Activated B cell treated with CpG ODN at 0.5 μM for 24 hours (primary cell): ENCODE measurements at regions not wholly inside any gene's neighbourhood (a gene's known extent, or its start where the extent isn't known, plus 50 kb on each side); places are given as distances from the start of the nearest gene placed in this dataset.

Source experiments
- ATAC-seq: fragments of 200-7000 bp; cut with Tn5 transposase; one replicate; pipeline ENCODE4 v1.10.0; 2021; ENCODE audit warnings: low read depth, mild to moderate bottlenecking, moderate library complexity
- CTCF ChIA-PET: fragments of 350-600 bp; sonication (Branson Sonifier 250); formaldehyde crosslinking; loops from one replicate; lab custom pipeline; 2021; ENCODE audit warnings: antibody characterized with exemption; lab: Charles Lee
- POLR2A ChIA-PET: fragments of 350-600 bp; sonication (Branson Sonifier 250); formaldehyde crosslinking; loops from one replicate; lab custom pipeline; 2021; ENCODE audit warnings: antibody characterized with exemption; lab: Charles Lee
- DNase-seq: peaks from one replicate; pipeline ENCODE4 v3.0.0; 2022
- H3K27ac Mint-ChIP-seq: one replicate; pipeline ENCODE4 v1.8.0; 2020; ENCODE audit warnings: mixed read lengths
- H3K27me3 Mint-ChIP-seq: one replicate; pipeline ENCODE4 v1.8.0; 2021; ENCODE audit warnings: mixed read lengths
- H3K36me3 Mint-ChIP-seq: one replicate; pipeline ENCODE4 v1.8.0; 2021; ENCODE audit warnings: low read depth, mixed read lengths
- H3K4me1 Mint-ChIP-seq: one replicate; pipeline ENCODE4 v1.8.0; 2021; ENCODE audit warnings: mixed read lengths
- H3K4me3 Mint-ChIP-seq: one replicate; pipeline ENCODE4 v1.8.0; 2020; ENCODE audit warnings: mild to moderate bottlenecking, mixed read lengths
- H3K9me3 Mint-ChIP-seq: one replicate; pipeline ENCODE4 v1.8.0; 2020; ENCODE audit warnings: mixed read lengths
- intact Hi-C: fragments of 100-400 bp; cut with micrococcal nuclease; formaldehyde crosslinking; loops from one replicate; pipeline ENCODE4 v1.15.1; 2024
- TF ChIP-seq, protein P1 (sequence below): fragments of 200-600 bp; IDR thresholded peaks from one replicate; pipeline ENCODE4 v1.8.0; 2022; ENCODE audit warnings: antibody characterized with exemption, mild to moderate bottlenecking

DNA sequence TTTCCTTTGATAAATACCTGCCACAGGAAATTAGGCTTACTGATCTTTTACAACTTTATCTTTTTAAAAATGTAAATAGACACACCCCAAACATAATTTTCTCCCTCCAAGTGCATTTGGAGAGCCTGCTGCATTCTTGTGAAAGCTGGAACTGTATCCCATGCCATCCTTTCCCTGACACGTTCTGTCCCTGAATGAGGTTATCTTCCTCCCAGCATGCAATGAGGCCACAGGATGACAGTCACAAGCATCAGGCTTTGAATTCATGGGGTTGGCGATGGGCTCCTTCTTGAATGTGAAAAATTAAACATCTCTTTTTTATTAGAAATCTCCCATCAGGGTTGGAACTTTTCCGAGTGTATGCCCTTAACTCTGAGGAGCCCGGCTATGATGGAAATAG, 77.8 kb downstream of the CTAGE1 start:
- intact Hi-C loops = no loop called here

DNA sequence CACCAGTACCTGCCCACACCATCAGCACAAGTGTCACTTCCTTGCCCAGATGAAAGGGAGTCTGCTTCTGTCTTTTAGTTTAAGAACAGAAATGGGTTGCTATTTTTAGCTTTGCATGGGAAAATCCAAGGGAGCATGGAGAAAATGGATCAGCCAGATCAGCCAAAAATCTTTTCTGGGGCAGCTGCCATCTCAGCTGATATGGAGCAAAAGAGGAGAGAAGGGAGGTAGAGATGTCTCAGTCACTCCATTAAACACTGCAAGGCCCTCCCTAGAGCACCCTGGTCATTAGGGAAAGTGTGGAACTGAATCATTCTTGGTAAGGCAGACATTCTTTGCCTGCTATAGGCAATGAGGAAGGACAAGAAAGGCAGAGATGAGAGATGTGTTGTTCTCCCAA, 79.9 kb downstream of the CTAGE1 start:
- ChIA-PET POLR2A (no interaction called here), CTCF (no interaction called here)
- Mint-ChIP-seq H3K27ac (no peak overlapping the region), H3K4me1 (no peaks in the 10 kb centered on the region), H3K4me3 (no peak overlapping the region), H3K9me3 (no peaks in the 10 kb centered on the region), H3K27me3 (no peaks in the 10 kb centered on the region), H3K36me3 (no peaks in the 10 kb centered on the region)
- no peak for ATAC-seq
- no peak for DNase-seq
- TF ChIP-seq, protein P1, sequence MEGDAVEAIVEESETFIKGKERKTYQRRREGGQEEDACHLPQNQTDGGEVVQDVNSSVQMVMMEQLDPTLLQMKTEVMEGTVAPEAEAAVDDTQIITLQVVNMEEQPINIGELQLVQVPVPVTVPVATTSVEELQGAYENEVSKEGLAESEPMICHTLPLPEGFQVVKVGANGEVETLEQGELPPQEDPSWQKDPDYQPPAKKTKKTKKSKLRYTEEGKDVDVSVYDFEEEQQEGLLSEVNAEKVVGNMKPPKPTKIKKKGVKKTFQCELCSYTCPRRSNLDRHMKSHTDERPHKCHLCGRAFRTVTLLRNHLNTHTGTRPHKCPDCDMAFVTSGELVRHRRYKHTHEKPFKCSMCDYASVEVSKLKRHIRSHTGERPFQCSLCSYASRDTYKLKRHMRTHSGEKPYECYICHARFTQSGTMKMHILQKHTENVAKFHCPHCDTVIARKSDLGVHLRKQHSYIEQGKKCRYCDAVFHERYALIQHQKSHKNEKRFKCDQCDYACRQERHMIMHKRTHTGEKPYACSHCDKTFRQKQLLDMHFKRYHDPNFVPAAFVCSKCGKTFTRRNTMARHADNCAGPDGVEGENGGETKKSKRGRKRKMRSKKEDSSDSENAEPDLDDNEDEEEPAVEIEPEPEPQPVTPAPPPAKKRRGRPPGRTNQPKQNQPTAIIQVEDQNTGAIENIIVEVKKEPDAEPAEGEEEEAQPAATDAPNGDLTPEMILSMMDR = no peak
- intact Hi-C loops = no loop called here

More for the DNA sequence above, 77.8 kb downstream of the CTAGE1 start:
- DNase-seq (no peak), ATAC-seq (no peak)
- TF ChIP-seq, protein P1 = no peak
- Mint-ChIP-seq H3K27me3 (peaks cover 2% of the 10 kb centered on the region), H3K4me3 (no peak overlapping the region), H3K36me3 (no peaks in the 10 kb centered on the region), H3K27ac (no peak overlapping the region), H3K4me1 (no peaks in the 10 kb centered on the region), H3K9me3 (no peaks in the 10 kb centered on the region)
- ChIA-PET POLR2A (no interaction called here), CTCF (no interaction called here)

DNA sequence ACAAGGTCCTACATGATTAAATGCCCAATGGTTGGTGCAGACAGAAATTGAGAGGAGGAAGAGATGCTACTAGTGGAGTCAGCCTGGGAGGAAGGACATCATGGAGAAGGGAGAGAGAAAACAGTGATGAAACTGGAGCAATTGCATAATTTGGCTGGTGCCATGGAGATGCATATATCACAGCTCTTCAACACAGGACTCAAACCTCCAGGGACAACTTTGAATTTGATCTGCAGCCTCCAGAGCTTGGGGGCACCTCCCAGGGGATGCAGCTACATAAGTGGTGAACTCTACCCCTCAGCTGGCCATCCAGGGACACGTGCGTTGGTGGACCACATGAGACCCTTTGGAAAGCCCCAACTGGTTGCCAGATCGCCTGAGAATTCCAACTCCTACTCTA, 80.4 kb downstream of the CTAGE1 start:
- no peak for ATAC-seq
- intact Hi-C loops = no loop called here
- ChIA-PET POLR2A (no interaction called here), CTCF (no interaction called here)
- no peaks in the 10 kb centered on the region for H3K36me3 Mint-ChIP-seq
- H3K4me3 Mint-ChIP-seq = no peak overlapping the region
- no peaks in the 10 kb centered on the region for H3K4me1 Mint-ChIP-seq
- H3K27me3 Mint-ChIP-seq = no peaks in the 10 kb centered on the region
- no peak overlapping the region for H3K27ac Mint-ChIP-seq
- DNase-seq = no peak
- TF ChIP-seq, protein P1 = no peak
- H3K9me3 Mint-ChIP-seq = no peaks in the 10 kb centered on the region

DNA sequence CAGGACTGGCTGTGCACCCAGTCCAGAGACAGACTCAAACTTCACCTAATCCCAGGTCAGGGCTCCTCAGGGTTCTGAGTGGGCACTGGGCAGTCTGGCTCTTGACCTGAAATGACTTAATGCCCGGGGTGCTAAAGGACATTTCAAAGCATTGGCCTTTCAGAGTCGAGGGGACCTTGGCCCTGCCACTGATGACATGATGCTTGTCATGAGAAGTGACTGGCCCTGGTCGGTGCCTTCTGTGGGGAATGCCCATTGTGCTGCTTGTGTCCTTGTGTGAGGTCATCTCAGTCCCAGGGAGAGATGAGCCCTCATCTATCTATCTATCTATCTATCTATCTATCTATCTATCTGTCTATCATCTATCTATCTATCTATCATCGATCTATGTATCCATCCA, 81.3 kb downstream of the CTAGE1 start:
- POLR2A ChIA-PET = no interaction called here
- Mint-ChIP-seq H3K4me1 (no peaks in the 10 kb centered on the region), H3K4me3 (no peak overlapping the region), H3K36me3 (no peaks in the 10 kb centered on the region), H3K9me3 (no peaks in the 10 kb centered on the region), H3K27me3 (no peaks in the 10 kb centered on the region), H3K27ac (no peak overlapping the region)
- ATAC-seq = no peak
- intact Hi-C loops = no loop called here
- no peak for DNase-seq
- TF ChIP-seq, protein P1 = no peak
- CTCF ChIA-PET = no interaction called here

DNA sequence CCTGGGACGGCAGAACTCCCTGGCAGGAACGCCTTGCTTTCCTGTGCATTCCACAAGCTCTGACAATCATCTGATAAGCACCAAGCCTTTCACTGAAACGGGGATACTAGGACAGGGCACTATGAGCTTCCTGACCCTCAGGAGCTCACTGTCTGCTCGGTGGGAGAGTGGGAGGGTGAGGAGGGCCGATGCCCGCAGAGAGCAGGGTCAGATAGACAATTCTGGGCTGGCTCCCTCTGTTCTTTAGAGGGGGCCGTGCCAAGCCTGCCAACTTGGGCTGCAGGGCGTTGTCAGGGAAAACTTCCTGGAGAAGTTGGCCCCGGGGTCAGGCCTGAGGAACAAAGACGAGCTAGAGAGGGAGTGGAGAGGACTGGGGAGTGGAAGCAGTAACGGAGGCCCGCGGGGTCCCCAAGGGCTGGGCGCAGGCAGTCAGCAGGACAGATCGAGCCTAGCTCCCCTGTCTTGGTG, 82.0 kb downstream of the CTAGE1 start:
- H3K27me3 Mint-ChIP-seq = no peaks in the 10 kb centered on the region
- POLR2A ChIA-PET = no interaction called here
- H3K9me3 Mint-ChIP-seq = no peaks in the 10 kb centered on the region
- no peak overlapping the region for H3K4me3 Mint-ChIP-seq
- no peak overlapping the region for H3K27ac Mint-ChIP-seq
- TF ChIP-seq, protein P1 = no peak
- no peak for ATAC-seq
- CTCF ChIA-PET = no interaction called here
- DNase-seq = no peak
- intact Hi-C loops = no loop called here
- H3K36me3 Mint-ChIP-seq = no peaks in the 10 kb centered on the region
- H3K4me1 Mint-ChIP-seq = no peaks in the 10 kb centered on the region
